ENCODE measurements at regions not wholly inside any gene's neighbourhood (a gene's known extent, or its start where the extent isn't known, plus 50 kb on each side); places are given as distances from the start of the nearest gene placed in this dataset.

DNA sequence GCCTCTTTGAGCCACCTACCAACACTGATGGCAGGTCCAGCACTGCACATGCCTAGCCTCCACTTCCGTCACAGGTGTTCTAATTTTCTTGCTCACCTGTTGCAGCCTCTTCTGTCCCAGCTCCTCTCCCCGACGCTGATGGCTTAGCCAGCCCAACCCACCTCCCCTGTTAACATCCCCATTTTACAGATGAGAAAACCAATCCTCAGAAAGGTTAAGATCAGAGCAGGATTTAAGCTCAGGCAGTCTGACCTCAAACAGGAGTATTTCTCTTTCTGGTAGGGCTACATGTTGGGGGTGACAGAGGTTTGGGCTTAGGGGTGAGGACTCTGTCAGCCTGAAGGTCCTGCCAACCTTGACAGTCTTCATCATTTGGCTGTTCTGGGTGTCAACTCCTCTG lies 74.5 kb upstream of the PITX1 start:
- ChIA-PET SMC1A (ENCODE audit: uncharacterized antibody, unreplicated experiment) (no interaction called here), CTCF (no interaction called here), RAD21 (ENCODE audit: unreplicated experiment) (no interaction called here), POLR2A (no interaction called here)
- DNase-seq (ENCODE audit: low read depth, low spot score) (no peak), ATAC-seq (no peak), FAIRE-seq (no peak)
- H3K4me1 ChIP-seq (ENCODE audit: control insufficient read depth, insufficient read depth, low read length) = no peaks in the 10 kb centered on the region
- in situ Hi-C loops (cut with MboI) = no loop called here
- no peak for TF ChIP-seq RUNX3 (IDR thresholded peaks at IDR 0.05; ENCODE audit: low read length)
- TF ChIP-seq HDAC2 (IDR thresholded peaks at IDR 0.05) = no peak
- TF ChIP-seq, protein P1, sequence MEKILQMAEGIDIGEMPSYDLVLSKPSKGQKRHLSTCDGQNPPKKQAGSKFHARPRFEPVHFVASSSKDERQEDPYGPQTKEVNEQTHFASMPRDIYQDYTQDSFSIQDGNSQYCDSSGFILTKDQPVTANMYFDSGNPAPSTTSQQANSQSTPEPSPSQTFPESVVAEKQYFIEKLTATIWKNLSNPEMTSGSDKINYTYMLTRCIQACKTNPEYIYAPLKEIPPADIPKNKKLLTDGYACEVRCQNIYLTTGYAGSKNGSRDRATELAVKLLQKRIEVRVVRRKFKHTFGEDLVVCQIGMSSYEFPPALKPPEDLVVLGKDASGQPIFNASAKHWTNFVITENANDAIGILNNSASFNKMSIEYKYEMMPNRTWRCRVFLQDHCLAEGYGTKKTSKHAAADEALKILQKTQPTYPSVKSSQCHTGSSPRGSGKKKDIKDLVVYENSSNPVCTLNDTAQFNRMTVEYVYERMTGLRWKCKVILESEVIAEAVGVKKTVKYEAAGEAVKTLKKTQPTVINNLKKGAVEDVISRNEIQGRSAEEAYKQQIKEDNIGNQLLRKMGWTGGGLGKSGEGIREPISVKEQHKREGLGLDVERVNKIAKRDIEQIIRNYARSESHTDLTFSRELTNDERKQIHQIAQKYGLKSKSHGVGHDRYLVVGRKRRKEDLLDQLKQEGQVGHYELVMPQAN (conservative IDR thresholded peaks at IDR 0.05) = no peak
- no peak for TF ChIP-seq CHD2 (IDR thresholded peaks at IDR 0.05; ENCODE audit: borderline replicate concordance, low read depth, low read length)
- TF ChIP-seq IRF4 (IDR thresholded peaks at IDR 0.05; ENCODE audit: low read depth, low read length) = no peak
- TF ChIP-seq RB1 (IDR thresholded peaks at IDR 0.05; ENCODE audit: borderline replicate concordance) = no peak
- no peak for TF ChIP-seq TCF7 (IDR thresholded peaks at IDR 0.05; ENCODE audit: borderline replicate concordance)
- no peak for TF ChIP-seq BMI1 (IDR thresholded peaks at IDR 0.05; ENCODE audit: borderline replicate concordance)
- no peak overlapping the region for H3K4me3 ChIP-seq
- H2AFZ ChIP-seq (ENCODE audit: control insufficient read depth, low read depth, low read length) = no peak overlapping the region
- H3K79me2 ChIP-seq (ENCODE audit: control insufficient read depth, insufficient read depth, low read length) = no peaks in the 10 kb centered on the region
- no TSS peak for BruUV-seq (replicated peaks)
- H3K27ac ChIP-seq (ENCODE audit: control insufficient read depth, insufficient read depth) = no peak overlapping the region
- no peak overlapping the region for H3K9ac ChIP-seq (ENCODE audit: control insufficient read depth, insufficient read depth, low read length)
- peaks cover 0 to 3% of the 10 kb centered on the region in 2 experiments; a peak in 2 of 4 replicates for H3K27me3 ChIP-seq (replicated peaks in 1 of 2; ENCODE audit: control insufficient read depth in 2 of 2, insufficient read depth in 2 of 2, low read length in 1 of 2)
- no peaks in the 10 kb centered on the region for H3K36me3 ChIP-seq (ENCODE audit: control insufficient read depth in 2 of 2, insufficient read depth in 2 of 2, low read length in 1 of 2)
- no peaks in the 10 kb centered on the region for H4K20me1 ChIP-seq (ENCODE audit: control insufficient read depth, insufficient read depth)
- 77% methylated on average over 3 of the region's 3 CpGs for WGBS (ENCODE audit: insufficient coverage, insufficient replicate concordance, low lambda C conversion rate, missing lambda C conversion rate)
- H3K9me3 ChIP-seq (replicated peaks; ENCODE audit: control insufficient read depth, insufficient read depth, low read length) = no peaks in the 10 kb centered on the region
- intact Hi-C loops (cut with micrococcal nuclease; ENCODE audit: unreplicated experiment) = no loop called here
- no peak overlapping the region for H3K4me2 ChIP-seq (ENCODE audit: control insufficient read depth, insufficient read depth)

DNA sequence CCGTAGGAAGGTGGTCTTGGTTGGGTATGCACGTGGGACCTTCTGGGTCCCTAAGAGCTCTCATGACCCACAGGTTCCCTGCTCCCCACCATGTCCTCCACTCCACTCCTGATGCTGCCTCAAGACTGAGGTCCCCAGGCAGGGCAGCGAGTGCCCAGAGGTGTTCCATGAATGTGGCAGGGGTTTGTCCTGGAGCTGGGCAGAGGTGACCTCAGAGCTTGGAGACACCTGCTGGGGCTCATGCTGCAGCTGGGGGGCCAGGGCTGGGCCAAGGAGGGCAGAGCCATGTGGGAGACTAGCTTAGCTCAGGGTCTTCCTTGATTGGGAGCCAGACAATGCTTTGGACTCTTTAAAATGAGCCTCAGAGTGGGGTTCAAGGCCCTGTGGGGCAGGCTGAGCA lies 74.0 kb upstream of the PITX1 start:
- no peaks in the 10 kb centered on the region for H3K79me2 ChIP-seq (ENCODE audit: control insufficient read depth, insufficient read depth, low read length)
- no peaks in the 10 kb centered on the region for H4K20me1 ChIP-seq (ENCODE audit: control insufficient read depth, insufficient read depth)
- ChIA-PET SMC1A (ENCODE audit: uncharacterized antibody, unreplicated experiment) (no interaction called here), CTCF (interaction anchor here (0.8 kb wide), 1 partner anchor 95 kb away, joined by 3 read pairs; no protein-coding TSS in a partner anchor), POLR2A (no interaction called here), RAD21 (ENCODE audit: unreplicated experiment) (no interaction called here)
- FAIRE-seq (no peak), DNase-seq (ENCODE audit: low read depth, low spot score) (no peak), ATAC-seq (no peak)
- no peaks in the 10 kb centered on the region for H3K36me3 ChIP-seq (ENCODE audit: control insufficient read depth in 2 of 2, insufficient read depth in 2 of 2, low read length in 1 of 2)
- H3K4me1 ChIP-seq (ENCODE audit: control insufficient read depth, insufficient read depth, low read length) = no peaks in the 10 kb centered on the region
- no TSS peak for BruUV-seq (replicated peaks)
- H3K9ac ChIP-seq (ENCODE audit: control insufficient read depth, insufficient read depth, low read length) = no peak overlapping the region
- H3K27ac ChIP-seq (ENCODE audit: control insufficient read depth, insufficient read depth) = no peak overlapping the region
- WGBS (ENCODE audit: insufficient coverage, insufficient replicate concordance, low lambda C conversion rate, missing lambda C conversion rate) = 2% methylated on average over 3 of the region's 3 CpGs
- H2AFZ ChIP-seq (ENCODE audit: control insufficient read depth, low read depth, low read length) = no peak overlapping the region
- in situ Hi-C loops (cut with MboI) (no loop called here), intact Hi-C loops (cut with micrococcal nuclease; ENCODE audit: unreplicated experiment) (no loop called here)
- H3K4me3 ChIP-seq = no peak overlapping the region
- H3K9me3 ChIP-seq (replicated peaks; ENCODE audit: control insufficient read depth, insufficient read depth, low read length) = no peaks in the 10 kb centered on the region
- peaks cover 0 to 3% of the 10 kb centered on the region in 2 experiments; a peak in 2 of 4 replicates for H3K27me3 ChIP-seq (replicated peaks in 1 of 2; ENCODE audit: control insufficient read depth in 2 of 2, insufficient read depth in 2 of 2, low read length in 1 of 2)
- no peak overlapping the region for H3K4me2 ChIP-seq (ENCODE audit: control insufficient read depth, insufficient read depth)
- TF ChIP-seq RUNX3 (IDR thresholded peaks at IDR 0.05; ENCODE audit: low read length) (no peak), HSF1 (IDR thresholded peaks at IDR 0.05; ENCODE audit: low read depth, low read length) (no peak)
- TF ChIP-seq, protein P2, sequence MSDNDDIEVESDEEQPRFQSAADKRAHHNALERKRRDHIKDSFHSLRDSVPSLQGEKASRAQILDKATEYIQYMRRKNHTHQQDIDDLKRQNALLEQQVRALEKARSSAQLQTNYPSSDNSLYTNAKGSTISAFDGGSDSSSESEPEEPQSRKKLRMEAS (IDR thresholded peaks at IDR 0.05; ENCODE audit: low read depth, low read length) = no peak
- TF ChIP-seq, protein P3, sequence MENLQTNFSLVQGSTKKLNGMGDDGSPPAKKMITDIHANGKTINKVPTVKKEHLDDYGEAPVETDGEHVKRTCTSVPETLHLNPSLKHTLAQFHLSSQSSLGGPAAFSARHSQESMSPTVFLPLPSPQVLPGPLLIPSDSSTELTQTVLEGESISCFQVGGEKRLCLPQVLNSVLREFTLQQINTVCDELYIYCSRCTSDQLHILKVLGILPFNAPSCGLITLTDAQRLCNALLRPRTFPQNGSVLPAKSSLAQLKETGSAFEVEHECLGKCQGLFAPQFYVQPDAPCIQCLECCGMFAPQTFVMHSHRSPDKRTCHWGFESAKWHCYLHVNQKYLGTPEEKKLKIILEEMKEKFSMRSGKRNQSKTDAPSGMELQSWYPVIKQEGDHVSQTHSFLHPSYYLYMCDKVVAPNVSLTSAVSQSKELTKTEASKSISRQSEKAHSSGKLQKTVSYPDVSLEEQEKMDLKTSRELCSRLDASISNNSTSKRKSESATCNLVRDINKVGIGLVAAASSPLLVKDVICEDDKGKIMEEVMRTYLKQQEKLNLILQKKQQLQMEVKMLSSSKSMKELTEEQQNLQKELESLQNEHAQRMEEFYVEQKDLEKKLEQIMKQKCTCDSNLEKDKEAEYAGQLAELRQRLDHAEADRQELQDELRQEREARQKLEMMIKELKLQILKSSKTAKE (IDR thresholded peaks at IDR 0.05; ENCODE audit: low read depth, poor library complexity, severe bottlenecking) = no peak
- TF ChIP-seq, protein P4, sequence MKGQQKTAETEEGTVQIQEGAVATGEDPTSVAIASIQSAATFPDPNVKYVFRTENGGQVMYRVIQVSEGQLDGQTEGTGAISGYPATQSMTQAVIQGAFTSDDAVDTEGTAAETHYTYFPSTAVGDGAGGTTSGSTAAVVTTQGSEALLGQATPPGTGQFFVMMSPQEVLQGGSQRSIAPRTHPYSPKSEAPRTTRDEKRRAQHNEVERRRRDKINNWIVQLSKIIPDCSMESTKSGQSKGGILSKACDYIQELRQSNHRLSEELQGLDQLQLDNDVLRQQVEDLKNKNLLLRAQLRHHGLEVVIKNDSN (IDR thresholded peaks at IDR 0.05; ENCODE audit: borderline replicate concordance, extremely low read length, insufficient read depth, low read depth, low read length) = no peak
